ENCODE measurements at regions not wholly inside any gene's neighbourhood (a gene's known extent, or its start where the extent isn't known, plus 50 kb on each side); places are given as distances from the start of the nearest gene placed in this dataset.

DNA sequence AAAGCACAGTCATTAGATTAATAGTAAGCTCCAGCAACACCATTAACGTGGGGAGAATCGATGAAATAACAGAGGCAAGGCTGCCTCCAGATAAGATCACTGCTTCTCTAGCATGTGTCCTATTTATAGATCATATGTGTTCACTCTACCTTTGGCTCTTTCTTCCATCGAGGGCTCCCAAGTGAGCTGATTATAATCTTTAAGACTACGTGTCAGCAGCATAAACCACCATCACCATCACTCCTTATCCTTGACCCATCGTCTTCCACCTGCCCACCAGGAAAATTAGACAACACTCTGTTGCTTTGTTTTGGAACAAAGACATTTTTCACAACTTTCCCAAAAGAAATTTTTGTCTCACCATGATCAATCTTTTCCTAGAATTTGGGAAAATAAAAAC is 71.2 kb upstream of the CARD11 start:
- WGBS (ENCODE audit: low lambda C conversion rate) = 6% methylated on average over 5 of the region's 5 CpGs
- Histone ChIP-seq H3K79me2 (ENCODE audit: insufficient read depth) (no peaks in the 10 kb centered on the region), H3K36me3 (replicated peaks in 1 of 2; ENCODE audit: control insufficient read depth in 1 of 2, insufficient read depth in 2 of 2, low read length in 1 of 2) (no peaks in the 10 kb centered on the region), H3K9me2 (no peaks in the 10 kb centered on the region), H4K20me1 (ENCODE audit: insufficient read depth) (no peaks in the 10 kb centered on the region), H3K4me3 (ENCODE audit: low read depth in 2 of 2, low read length in 1 of 2) (no peak overlapping the region), H3K4me2 (no peak overlapping the region), H3F3A (replicated peaks; ENCODE audit: insufficient read depth) (no peaks in the 10 kb centered on the region), H3K27me3 (ENCODE audit: insufficient read depth) (no peaks in the 10 kb centered on the region), H3K4me1 (ENCODE audit: control insufficient read depth in 1 of 2, insufficient read depth in 2 of 2, low read depth in 1 of 2, low read length in 1 of 2) (peaks cover 0 to 2% of the 10 kb centered on the region in 2 experiments; a peak in 1 of 4 replicates), H3K9ac (no peak overlapping the region), H3K9me3 (peaks cover 4% of the 10 kb centered on the region; the same call in 1 of the 2 replicates), H2AFZ (ENCODE audit: low read depth) (no peak overlapping the region), H3K27ac (ENCODE audit: low read depth in 2 of 2, low read length in 1 of 2) (no peak overlapping the region)
- CTCF ChIA-PET = interaction anchor here (1.0 to 1.7 kb wide), 4 partner anchors 8 to 40 kb away, joined by 3 to 4 read pairs (median 3); no protein-coding TSS in a partner anchor
- TF ChIP-seq SIN3A (IDR thresholded peaks at IDR 0.05; ENCODE audit: borderline replicate concordance, low read depth, low read length) (no peak), JUND (IDR thresholded peaks at IDR 0.05) (no peak), CHD2 (IDR thresholded peaks at IDR 0.05; ENCODE audit: low read length, partially characterized antibody) (no peak)
- POLR2A ChIA-PET = interaction anchor here (0.6 kb wide), 1 partner anchor 72 kb away, joined by 4 read pairs; no protein-coding TSS in a partner anchor
- DNase-seq = no peak

- Histone ChIP-seq H2AFZ (ENCODE audit: low read depth) (no peak overlapping the region), H3K9me3 (peaks cover 4% of the 10 kb centered on the region; the same call in 1 of the 2 replicates), H3K27ac (ENCODE audit: low read depth in 2 of 2, low read length in 1 of 2) (no peak overlapping the region), H3K36me3 (replicated peaks in 1 of 2; ENCODE audit: control insufficient read depth in 1 of 2, insufficient read depth in 2 of 2, low read length in 1 of 2) (no peaks in the 10 kb centered on the region), H3K79me2 (ENCODE audit: insufficient read depth) (no peaks in the 10 kb centered on the region), H3K27me3 (ENCODE audit: insufficient read depth) (no peaks in the 10 kb centered on the region), H3K9me2 (no peaks in the 10 kb centered on the region), H3F3A (replicated peaks; ENCODE audit: insufficient read depth) (no peaks in the 10 kb centered on the region), H3K4me3 (ENCODE audit: low read depth in 2 of 2, low read length in 1 of 2) (no peak overlapping the region), H3K4me1 (ENCODE audit: control insufficient read depth in 1 of 2, insufficient read depth in 2 of 2, low read depth in 1 of 2, low read length in 1 of 2) (peaks cover 0 to 2% of the 10 kb centered on the region in 2 experiments; a peak in 1 of 4 replicates), H3K4me2 (no peak overlapping the region), H3K9ac (no peak overlapping the region), H4K20me1 (ENCODE audit: insufficient read depth) (no peaks in the 10 kb centered on the region)
- TF ChIP-seq MAX (IDR thresholded peaks at IDR 0.05; ENCODE audit: low read depth) (no peak), MXI1 (IDR thresholded peaks at IDR 0.05; ENCODE audit: low read depth, low read length) (no peak), SIN3A (IDR thresholded peaks at IDR 0.05; ENCODE audit: borderline replicate concordance, low read depth, low read length) (no peak), CTCF (IDR thresholded peaks at IDR 0.05) (no peak), EZH2phosphoT487 (IDR thresholded peaks at IDR 0.05; ENCODE audit: borderline replicate concordance, low read depth) (no peak), ELF1 (IDR thresholded peaks at IDR 0.05) (no peak), RFX5 (IDR thresholded peaks at IDR 0.05; ENCODE audit: low read length) (no peak), FOXM1 (IDR thresholded peaks at IDR 0.05; ENCODE audit: low read depth) (no peak), SMC3 (IDR thresholded peaks at IDR 0.05; ENCODE audit: low read depth, low read length) (no peak), TAF1 (IDR thresholded peaks at IDR 0.05; ENCODE audit: borderline replicate concordance, low read depth, low read length) (no peak), POLR2AphosphoS5 (IDR thresholded peaks at IDR 0.05; ENCODE audit: low read depth, low read length) (no peak), CHD2 (IDR thresholded peaks at IDR 0.05; ENCODE audit: low read length, partially characterized antibody) (no peak), MEF2A (IDR thresholded peaks at IDR 0.05; ENCODE audit: borderline replicate concordance, low read depth) (no peak), NFIC (IDR thresholded peaks at IDR 0.05; ENCODE audit: borderline replicate concordance) (no peak)
- TF ChIP-seq, protein P1, sequence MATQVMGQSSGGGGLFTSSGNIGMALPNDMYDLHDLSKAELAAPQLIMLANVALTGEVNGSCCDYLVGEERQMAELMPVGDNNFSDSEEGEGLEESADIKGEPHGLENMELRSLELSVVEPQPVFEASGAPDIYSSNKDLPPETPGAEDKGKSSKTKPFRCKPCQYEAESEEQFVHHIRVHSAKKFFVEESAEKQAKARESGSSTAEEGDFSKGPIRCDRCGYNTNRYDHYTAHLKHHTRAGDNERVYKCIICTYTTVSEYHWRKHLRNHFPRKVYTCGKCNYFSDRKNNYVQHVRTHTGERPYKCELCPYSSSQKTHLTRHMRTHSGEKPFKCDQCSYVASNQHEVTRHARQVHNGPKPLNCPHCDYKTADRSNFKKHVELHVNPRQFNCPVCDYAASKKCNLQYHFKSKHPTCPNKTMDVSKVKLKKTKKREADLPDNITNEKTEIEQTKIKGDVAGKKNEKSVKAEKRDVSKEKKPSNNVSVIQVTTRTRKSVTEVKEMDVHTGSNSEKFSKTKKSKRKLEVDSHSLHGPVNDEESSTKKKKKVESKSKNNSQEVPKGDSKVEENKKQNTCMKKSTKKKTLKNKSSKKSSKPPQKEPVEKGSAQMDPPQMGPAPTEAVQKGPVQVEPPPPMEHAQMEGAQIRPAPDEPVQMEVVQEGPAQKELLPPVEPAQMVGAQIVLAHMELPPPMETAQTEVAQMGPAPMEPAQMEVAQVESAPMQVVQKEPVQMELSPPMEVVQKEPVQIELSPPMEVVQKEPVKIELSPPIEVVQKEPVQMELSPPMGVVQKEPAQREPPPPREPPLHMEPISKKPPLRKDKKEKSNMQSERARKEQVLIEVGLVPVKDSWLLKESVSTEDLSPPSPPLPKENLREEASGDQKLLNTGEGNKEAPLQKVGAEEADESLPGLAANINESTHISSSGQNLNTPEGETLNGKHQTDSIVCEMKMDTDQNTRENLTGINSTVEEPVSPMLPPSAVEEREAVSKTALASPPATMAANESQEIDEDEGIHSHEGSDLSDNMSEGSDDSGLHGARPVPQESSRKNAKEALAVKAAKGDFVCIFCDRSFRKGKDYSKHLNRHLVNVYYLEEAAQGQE (IDR thresholded peaks at IDR 0.05; ENCODE audit: low read depth, low read length) = no peak
- TF ChIP-seq, protein P2, sequence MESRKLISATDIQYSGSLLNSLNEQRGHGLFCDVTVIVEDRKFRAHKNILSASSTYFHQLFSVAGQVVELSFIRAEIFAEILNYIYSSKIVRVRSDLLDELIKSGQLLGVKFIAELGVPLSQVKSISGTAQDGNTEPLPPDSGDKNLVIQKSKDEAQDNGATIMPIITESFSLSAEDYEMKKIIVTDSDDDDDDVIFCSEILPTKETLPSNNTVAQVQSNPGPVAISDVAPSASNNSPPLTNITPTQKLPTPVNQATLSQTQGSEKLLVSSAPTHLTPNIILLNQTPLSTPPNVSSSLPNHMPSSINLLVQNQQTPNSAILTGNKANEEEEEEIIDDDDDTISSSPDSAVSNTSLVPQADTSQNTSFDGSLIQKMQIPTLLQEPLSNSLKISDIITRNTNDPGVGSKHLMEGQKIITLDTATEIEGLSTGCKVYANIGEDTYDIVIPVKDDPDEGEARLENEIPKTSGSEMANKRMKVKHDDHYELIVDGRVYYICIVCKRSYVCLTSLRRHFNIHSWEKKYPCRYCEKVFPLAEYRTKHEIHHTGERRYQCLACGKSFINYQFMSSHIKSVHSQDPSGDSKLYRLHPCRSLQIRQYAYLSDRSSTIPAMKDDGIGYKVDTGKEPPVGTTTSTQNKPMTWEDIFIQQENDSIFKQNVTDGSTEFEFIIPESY (IDR thresholded peaks at IDR 0.05; ENCODE audit: borderline replicate concordance, low read depth) = no peak
- ChIA-PET CTCF (interaction anchor here (0.7 kb wide), 2 partner anchors 11 to 1662 kb away, joined by 3 read pairs; no protein-coding TSS in a partner anchor), POLR2A (no interaction called here)
- no peak for DNase-seq
- 25% methylated on average over 2 of the region's 2 CpGs for WGBS (ENCODE audit: low lambda C conversion rate)
These were observed 73.4 kb upstream of the CARD11 start for GRCh38 chr7:3117081-3117480.
